NCI-H82 treated with DMSO at 0.1 percent for 48 hours (cell line): ENCODE measurements at regions not wholly inside any gene's neighbourhood (a gene's known extent, or its start where the extent isn't known, plus 50 kb on each side); places are given as distances from the start of the nearest gene placed in this dataset.

ENCODE experiments used
- DNase-seq: peaks from one replicate; lab custom pipeline; 2025; ENCODE audit not compliant: unreplicated experiment; lab: John Stamatoyannopoulos, UW

- DNase-seq = no peak
These were observed 300.1 kb upstream of the CDH5 start for GRCh38 chr16:66066404-66066803.

GRCh38 chr16:66065925-66066324, 300.6 kb upstream of the CDH5 start:
- DNase-seq = no peak

GRCh38 chr16:66064801-66065530, 301.5 kb upstream of the CDH5 start:
- DNase-seq = no peak

- no peak for DNase-seq
These were observed 307.7 kb upstream of the CDH5 start for GRCh38 chr16:66058832-66059231.

- DNase-seq = no peak
These were observed 308.3 kb upstream of the CDH5 start for GRCh38 chr16:66058172-66058691.

GRCh38 chr16:66057057-66057456, 309.4 kb upstream of the CDH5 start:
- no peak for DNase-seq

- no peak for DNase-seq
These were observed 312.4 kb upstream of the CDH5 start for GRCh38 chr16:66054095-66054494.

- DNase-seq = no peak
These were observed 313.7 kb upstream of the CDH5 start for GRCh38 chr16:66052745-66053144.

GRCh38 chr16:66050991-66051390, 315.5 kb upstream of the CDH5 start:
- no peak for DNase-seq

- DNase-seq = no peak
These were observed 316.6 kb upstream of the CDH5 start for GRCh38 chr16:66049865-66050264.

- no peak for DNase-seq
These were observed 320.9 kb upstream of the CDH5 start for GRCh38 chr16:66045626-66046025.

- no peak for DNase-seq
These were observed 321.9 kb upstream of the CDH5 start for GRCh38 chr16:66044556-66044955.

- no peak for DNase-seq
These were observed 322.4 kb upstream of the CDH5 start for GRCh38 chr16:66044089-66044488.

- DNase-seq = no peak
These were observed 323.2 kb upstream of the CDH5 start for GRCh38 chr16:66043326-66043725.

GRCh38 chr16:66042341-66042740, 324.1 kb upstream of the CDH5 start:
- no peak for DNase-seq

- DNase-seq = no peak
These were observed 324.6 kb upstream of the CDH5 start for GRCh38 chr16:66041907-66042306.

- no peak for DNase-seq
These were observed 326.7 kb upstream of the CDH5 start for GRCh38 chr16:66039793-66040192.

GRCh38 chr16:66036793-66037715, 329.4 kb upstream of the CDH5 start:
- DNase-seq = no peak

GRCh38 chr16:66036184-66036583, 330.3 kb upstream of the CDH5 start:
- no peak for DNase-seq

GRCh38 chr16:66035096-66035495, 331.4 kb upstream of the CDH5 start:
- no peak for DNase-seq

- no peak for DNase-seq
These were observed 333.6 kb upstream of the CDH5 start for GRCh38 chr16:66032841-66033240.

- no peak for DNase-seq
These were observed 336.5 kb upstream of the CDH5 start for GRCh38 chr16:66030036-66030435.
